T-helper 2 cell treated with Interferon-gamma antibody and Interleukin-4, amounts not matched to agents 5 μg/mL and 100 μg/mL, for 36 hours (primary cell): ENCODE measurements at regions not wholly inside any gene's neighbourhood (a gene's known extent, or its start where the extent isn't known, plus 50 kb on each side); places are given as distances from the start of the nearest gene placed in this dataset.
"Not testable (repeated sequence)": the region's sequence is repeated elsewhere in the genome, so short reads cannot be mapped to it uniquely, and the experiment has no call there.

Experiments used
- DNase-seq: peaks from one replicate; pipeline ENCODE4 v3.0.0; 2021; ENCODE audit warnings: low spot score
- H3K27ac Mint-ChIP-seq: one replicate; pipeline ENCODE4 v1.8.0; 2021; ENCODE audit warnings: mild to moderate bottlenecking, mixed read lengths
- H3K27me3 Mint-ChIP-seq: one replicate; pipeline ENCODE4 v1.8.0; 2021; ENCODE audit warnings: low read depth, mixed read lengths
- H3K36me3 Mint-ChIP-seq: one replicate; pipeline ENCODE4 v1.8.0; 2021; ENCODE audit warnings: low read depth, mixed read lengths
- H3K4me1 Mint-ChIP-seq: one replicate; pipeline ENCODE4 v1.8.0; 2021; ENCODE audit warnings: low read depth, mixed read lengths
- H3K4me3 Mint-ChIP-seq: one replicate; pipeline ENCODE4 v1.8.0; 2022; ENCODE audit warnings: mild to moderate bottlenecking, moderate library complexity, mixed read lengths
- H3K9me3 Mint-ChIP-seq: one replicate; pipeline ENCODE4 v1.8.0; 2021; ENCODE audit warnings: mixed read lengths

DNA sequence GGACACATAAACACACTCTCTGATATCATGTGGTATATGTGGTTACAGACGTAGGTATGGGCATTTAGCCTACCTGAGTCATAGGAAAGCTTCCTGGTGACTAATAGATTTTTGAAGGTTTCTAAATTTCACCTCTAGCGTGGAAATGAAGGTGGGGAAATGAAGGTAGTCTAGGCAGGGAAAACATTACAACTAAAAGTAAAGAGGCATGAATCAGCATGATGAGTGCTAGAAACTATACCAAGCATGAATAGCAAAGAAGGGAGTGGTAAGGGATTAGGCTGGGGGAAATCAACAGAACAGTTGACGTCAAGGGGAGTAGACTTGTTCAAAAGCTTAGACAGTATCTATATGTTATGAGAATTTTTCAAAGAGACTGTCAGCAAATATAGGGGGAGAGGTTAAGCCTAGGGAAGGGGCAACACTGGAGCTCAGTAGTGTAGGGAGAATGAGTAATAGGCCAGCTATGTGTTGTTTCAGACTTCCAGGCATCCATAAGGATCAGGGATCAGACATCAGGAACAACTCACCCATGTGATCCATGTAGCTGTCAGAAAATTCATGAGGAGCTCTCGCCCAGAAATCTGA is 279.3 kb upstream of the DIPK2B start:
- Mint-ChIP-seq H3K27ac (no peak overlapping the region), H3K4me1 (no peaks in the 10 kb centered on the region), H3K9me3 (no peaks in the 10 kb centered on the region), H3K27me3 (no peaks in the 10 kb centered on the region), H3K4me3 (no peak overlapping the region), H3K36me3 (no peaks in the 10 kb centered on the region)
- no peak for DNase-seq

DNA sequence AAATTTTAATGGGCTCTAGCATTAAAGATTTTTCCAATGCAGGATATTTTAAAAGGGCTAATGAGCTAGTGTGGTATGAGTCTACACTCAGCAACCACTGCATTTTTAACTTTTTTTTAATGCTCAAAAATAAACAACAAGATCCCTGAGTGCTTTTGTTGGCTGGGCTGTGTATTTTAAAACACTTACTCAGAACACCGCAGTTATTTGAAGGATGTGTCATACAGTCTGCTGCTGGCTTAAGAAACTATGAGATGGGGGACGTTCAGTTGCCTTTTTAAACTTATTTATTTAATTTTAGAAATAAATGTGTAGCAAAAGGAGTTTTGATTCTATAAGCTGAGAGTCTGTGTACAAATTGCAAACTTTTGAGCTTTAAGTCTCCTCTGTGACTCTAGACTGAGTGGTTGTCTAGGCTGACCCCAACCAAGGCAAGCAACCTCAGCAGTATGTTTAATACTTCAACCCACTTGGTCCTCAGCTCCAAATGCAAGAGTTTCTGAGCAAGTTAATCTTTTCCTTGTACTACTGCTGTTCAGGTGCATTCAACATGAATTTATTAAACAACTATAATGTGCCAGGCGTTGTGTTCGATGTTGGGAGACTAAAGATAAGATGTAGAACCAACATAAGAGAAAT is 278.6 kb upstream of the DIPK2B start:
- Mint-ChIP-seq H3K9me3 (no peaks in the 10 kb centered on the region), H3K4me3 (no peak overlapping the region), H3K4me1 (no peaks in the 10 kb centered on the region), H3K27me3 (no peaks in the 10 kb centered on the region), H3K27ac (no peak overlapping the region), H3K36me3 (no peaks in the 10 kb centered on the region)
- no peak for DNase-seq

DNA sequence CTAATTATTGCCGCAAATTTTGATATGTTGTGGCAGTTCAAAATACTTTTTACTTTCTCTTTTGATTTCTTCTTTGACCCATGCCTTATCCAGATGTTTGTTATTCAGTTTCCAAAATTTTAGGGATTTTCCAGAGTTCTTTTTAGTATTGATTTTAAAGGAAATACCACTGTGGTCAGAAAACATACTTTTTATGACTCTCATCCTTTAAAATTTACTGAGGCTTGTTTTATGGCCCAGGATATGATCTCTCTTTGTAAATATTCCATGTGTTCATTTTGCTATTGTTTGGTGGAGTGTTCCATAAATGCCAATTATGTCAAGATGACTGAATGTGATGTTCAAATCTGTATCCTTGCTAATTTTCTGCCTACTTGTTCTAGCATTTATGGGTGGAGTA is 272.3 kb upstream of the DIPK2B start:
- Mint-ChIP-seq H3K9me3 (peaks cover 3% of the 10 kb centered on the region), H3K4me1 (no peaks in the 10 kb centered on the region), H3K4me3 (no peak overlapping the region), H3K27ac (no peak overlapping the region), H3K27me3 (no peaks in the 10 kb centered on the region), H3K36me3 (no peaks in the 10 kb centered on the region)
- no peak for DNase-seq

DNA sequence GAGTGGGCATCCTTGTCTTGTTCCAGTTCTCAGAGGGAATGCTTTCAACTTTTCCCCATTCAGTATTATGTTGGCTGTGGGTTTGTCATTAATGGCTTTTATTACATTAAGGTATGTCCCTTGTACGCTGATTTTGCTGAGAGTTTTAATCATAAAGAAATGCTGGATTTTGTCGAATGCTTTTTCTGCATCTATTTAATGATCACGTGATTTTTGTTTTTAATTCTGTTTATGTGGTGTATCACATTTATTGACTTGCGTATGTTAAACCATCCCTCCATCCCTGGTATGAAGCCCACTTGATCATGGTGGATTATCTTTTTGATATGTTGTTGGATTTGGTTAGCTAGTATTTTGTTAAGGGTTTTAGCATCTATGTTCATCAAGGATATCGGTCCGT is 266.9 kb upstream of the DIPK2B start:
- H3K36me3 Mint-ChIP-seq, H3K4me1 Mint-ChIP-seq, H3K27ac Mint-ChIP-seq, DNase-seq, H3K4me3 Mint-ChIP-seq, H3K27me3 Mint-ChIP-seq, H3K9me3 Mint-ChIP-seq: not testable (repeated sequence)

DNA sequence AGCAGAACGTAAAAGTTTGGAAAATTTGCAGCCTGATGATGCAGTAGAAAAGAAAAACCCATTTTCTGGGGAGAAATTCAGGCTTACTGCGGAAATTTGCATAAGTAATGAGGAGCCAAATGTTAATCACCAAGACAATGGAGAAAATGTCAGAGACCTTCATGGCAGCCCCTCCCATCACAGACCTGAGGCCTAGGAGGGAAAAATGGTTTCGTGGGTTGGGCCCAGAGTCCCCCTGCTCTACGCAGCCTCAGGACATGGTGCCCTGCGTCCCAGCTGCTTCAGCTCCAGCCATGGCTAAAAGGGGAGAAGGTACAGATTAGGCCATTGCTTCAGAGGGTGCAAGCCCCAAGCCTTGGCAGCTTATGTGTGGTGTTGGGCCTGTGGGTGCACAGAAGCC is 255.1 kb upstream of the DIPK2B start:
- not testable (repeated sequence) for H3K4me3 Mint-ChIP-seq, H3K36me3 Mint-ChIP-seq, H3K27me3 Mint-ChIP-seq, H3K4me1 Mint-ChIP-seq, H3K27ac Mint-ChIP-seq, DNase-seq, H3K9me3 Mint-ChIP-seq

DNA sequence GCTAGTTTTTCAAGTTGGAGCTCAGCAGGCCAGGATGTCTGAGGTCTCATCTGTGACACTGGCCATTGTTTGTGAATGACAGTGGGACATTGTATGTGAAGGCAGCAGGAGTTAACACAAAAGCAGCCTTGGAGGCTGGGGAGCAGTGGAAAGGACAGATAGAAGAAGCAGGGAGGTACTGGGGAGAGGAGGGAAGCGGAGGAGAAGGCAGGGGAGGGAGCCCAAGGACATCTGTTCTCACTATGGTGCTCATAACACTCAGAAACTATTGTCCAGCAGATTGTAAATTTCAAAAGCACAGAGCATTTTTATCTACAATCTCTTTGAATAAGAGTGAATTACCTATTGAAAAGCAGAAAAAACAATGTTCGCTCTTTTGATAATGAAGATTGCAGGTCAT is 253.6 kb upstream of the DIPK2B start:
- no peak for DNase-seq
- peaks cover 2% of the 10 kb centered on the region for H3K27me3 Mint-ChIP-seq
- no peaks in the 10 kb centered on the region for H3K9me3 Mint-ChIP-seq
- H3K4me1 Mint-ChIP-seq, result no peaks in the 10 kb centered on the region
- H3K4me3 Mint-ChIP-seq, result no peak overlapping the region
- H3K27ac Mint-ChIP-seq, result no peak overlapping the region
- H3K36me3 Mint-ChIP-seq, result no peaks in the 10 kb centered on the region

DNA sequence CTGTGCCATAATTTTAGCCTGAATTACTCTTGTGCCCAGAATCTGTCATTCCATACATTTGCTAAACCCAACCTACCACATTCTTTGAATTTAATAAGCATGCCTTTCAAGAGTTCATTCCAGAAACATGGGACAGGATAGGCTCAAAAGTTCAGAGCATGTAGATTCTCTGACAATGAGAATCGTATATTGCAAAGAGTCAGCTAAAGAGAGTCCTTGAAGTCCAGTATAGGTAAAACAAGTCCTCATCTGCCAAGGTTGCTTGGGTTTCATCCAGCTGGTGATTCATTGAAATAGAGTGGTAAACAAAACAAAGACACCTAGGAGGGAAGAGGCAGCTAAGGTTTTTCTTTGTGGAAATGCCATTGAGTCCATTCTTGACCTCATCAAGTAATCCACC is 249.3 kb upstream of the DIPK2B start:
- Mint-ChIP-seq H3K27ac (no peak overlapping the region), H3K27me3 (peaks cover 2% of the 10 kb centered on the region), H3K9me3 (no peaks in the 10 kb centered on the region), H3K4me3 (no peak overlapping the region), H3K36me3 (no peaks in the 10 kb centered on the region), H3K4me1 (peaks cover 6% of the 10 kb centered on the region)
- no peak for DNase-seq

DNA sequence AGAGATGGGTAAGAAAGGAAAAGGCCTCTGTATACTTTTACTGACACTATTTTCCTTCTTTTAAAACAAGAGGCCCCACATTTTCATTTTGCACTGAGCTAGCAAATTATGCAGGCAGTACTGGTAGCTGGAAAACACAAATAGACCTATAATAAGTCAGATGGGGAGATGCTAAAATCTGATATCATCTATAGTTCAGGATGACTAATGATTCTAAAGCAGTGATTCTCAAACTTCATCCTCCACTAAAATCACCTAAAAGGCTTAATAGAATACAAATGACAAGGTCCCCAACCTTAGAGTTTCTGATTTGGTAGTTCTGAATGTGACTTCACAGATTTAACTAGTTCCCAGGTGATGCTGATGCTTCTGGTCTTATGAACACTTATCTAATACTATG is 247.3 kb upstream of the DIPK2B start:
- Mint-ChIP-seq H3K36me3 (no peaks in the 10 kb centered on the region), H3K4me1 (peaks cover 6% of the 10 kb centered on the region), H3K27me3 (peaks cover 2% of the 10 kb centered on the region)

DNA sequence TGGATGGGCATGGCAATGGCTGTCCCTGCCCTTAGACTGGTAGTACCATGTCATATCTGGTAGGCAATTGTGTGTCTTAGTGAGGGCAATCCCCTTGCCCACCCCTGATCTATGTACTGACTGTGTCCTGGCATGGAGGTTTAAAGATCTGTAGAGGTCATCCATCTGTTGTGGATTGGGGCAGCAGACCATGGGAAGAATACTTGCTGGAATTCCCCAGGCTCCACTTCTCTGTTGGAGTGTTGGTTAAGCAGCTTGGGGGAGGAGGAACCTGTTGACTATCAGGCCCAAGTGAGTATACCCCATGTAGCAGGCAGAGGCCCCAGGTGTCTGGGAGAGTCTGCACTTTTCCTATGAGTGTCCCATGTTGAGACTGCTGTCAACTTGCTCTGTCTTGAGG is 246.7 kb upstream of the DIPK2B start:
- no peaks in the 10 kb centered on the region for H3K36me3 Mint-ChIP-seq
- no peak overlapping the region for H3K4me3 Mint-ChIP-seq
- peaks cover 2% of the 10 kb centered on the region for H3K27me3 Mint-ChIP-seq
- no peaks in the 10 kb centered on the region for H3K9me3 Mint-ChIP-seq
- no peak for DNase-seq
- H3K4me1 Mint-ChIP-seq, result peaks cover 6% of the 10 kb centered on the region
- H3K27ac Mint-ChIP-seq, result no peak overlapping the region

More for the DNA sequence above, 247.3 kb upstream of the DIPK2B start:
- H3K9me3 Mint-ChIP-seq, result no peaks in the 10 kb centered on the region
- H3K27ac Mint-ChIP-seq, result no peak overlapping the region
- DNase-seq, result no peak
- no peak overlapping the region for H3K4me3 Mint-ChIP-seq

DNA sequence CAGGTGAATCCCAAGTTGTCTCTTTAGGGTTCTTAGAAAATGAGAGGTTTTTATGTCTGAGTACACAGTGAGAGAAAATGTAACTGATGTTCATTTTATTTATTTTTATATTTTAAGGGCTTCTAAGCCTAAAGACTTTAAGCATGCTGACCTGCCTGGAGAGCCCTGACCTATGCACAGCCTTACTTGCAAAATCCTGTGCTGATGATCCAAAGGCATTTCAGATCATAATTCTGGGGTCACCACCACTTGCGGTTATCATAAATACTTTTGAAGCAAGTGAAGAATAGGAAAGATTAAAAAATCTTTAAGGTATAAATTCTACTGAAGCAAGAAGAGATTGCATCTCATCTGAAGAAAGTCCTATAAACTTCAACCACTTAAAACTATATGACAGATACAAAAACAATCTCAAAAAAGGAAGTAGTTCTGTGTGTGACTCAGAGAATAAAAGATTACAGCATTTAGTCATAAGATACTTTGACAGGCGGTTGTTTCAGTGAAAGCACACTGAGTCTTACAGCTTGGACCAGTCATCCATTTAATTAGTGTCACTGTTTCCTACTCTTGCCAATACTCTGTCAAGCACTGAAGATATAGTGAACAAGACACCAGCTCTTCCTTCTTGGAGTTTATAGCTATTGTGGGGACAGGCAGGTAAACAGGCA is 245.2 kb upstream of the DIPK2B start:
- no peak for DNase-seq
- no peaks in the 10 kb centered on the region for H3K27me3 Mint-ChIP-seq
- no peaks in the 10 kb centered on the region for H3K36me3 Mint-ChIP-seq
- H3K4me1 Mint-ChIP-seq, result peaks cover 6% of the 10 kb centered on the region
- no peak overlapping the region for H3K27ac Mint-ChIP-seq
- no peaks in the 10 kb centered on the region for H3K9me3 Mint-ChIP-seq
- H3K4me3 Mint-ChIP-seq, result no peak overlapping the region

DNA sequence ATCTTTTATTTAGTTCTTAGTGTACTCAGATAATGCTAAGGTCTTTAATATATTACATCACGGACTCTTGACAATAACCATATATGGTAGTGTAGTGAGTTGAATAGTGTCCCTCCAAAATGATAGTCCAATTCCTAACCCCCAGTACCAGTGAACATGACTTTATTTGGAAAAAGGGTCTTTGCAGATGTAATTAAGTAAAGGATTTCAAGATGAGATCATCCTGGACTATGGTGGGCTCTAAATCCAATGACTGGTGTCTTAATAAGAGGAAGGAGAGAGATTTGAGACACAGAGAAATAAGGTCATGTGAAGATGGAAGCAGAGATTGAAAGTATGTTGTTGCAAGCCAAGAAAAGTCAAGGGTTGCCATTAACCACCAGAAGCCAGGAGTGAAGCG is 236.5 kb upstream of the DIPK2B start:
- no peak overlapping the region for H3K4me3 Mint-ChIP-seq

DNA sequence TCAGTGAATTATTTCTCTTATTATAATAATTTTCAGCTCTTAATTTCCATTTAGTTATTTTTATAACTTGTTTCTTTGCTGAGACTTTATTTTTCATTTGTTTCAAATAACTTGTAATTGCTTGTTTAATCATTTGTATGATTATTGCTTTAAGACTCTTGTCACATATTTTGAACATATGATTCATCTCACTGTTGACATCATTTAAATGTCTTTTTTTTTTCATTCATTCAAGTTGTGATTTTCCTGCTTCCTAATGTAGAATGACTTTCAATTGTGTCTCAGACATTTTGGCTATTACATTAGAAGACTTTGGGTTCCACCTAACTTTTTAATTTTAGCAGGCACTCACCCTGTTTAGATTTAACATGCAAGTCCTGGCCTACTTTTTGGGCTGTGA is 234.8 kb upstream of the DIPK2B start:
- Mint-ChIP-seq H3K4me3 (no peak overlapping the region), H3K4me1 (no peaks in the 10 kb centered on the region), H3K27ac (no peak overlapping the region), H3K9me3 (no peaks in the 10 kb centered on the region), H3K36me3 (no peaks in the 10 kb centered on the region), H3K27me3 (no peaks in the 10 kb centered on the region)
- no peak for DNase-seq

More for the DNA sequence above, 236.5 kb upstream of the DIPK2B start:
- Mint-ChIP-seq H3K4me1 (no peaks in the 10 kb centered on the region), H3K9me3 (no peaks in the 10 kb centered on the region), H3K27me3 (no peaks in the 10 kb centered on the region), H3K27ac (no peak overlapping the region), H3K36me3 (no peaks in the 10 kb centered on the region)
- DNase-seq, result no peak

DNA sequence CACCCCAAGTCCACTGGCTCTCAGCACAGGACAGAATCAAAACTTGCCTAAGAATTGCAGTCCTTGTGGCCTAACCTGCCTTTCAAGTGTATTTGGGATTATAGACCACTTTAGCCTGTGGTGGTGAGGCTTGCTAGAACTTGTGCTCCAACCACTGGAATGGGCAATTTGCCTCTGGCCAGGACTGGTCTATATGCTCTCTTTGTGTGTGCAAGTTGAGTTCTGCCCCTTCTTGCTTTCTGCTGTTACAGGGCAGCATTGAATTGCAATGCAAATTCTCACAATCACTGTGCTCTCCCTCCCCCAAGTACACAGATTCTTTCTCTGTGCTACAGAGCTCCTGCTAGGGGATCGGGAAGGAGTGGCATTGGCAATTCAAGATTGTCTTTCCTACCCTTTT is 233.6 kb upstream of the DIPK2B start:
- Mint-ChIP-seq H3K4me1 (no peaks in the 10 kb centered on the region), H3K27ac (no peak overlapping the region), H3K9me3 (no peaks in the 10 kb centered on the region), H3K4me3 (no peak overlapping the region), H3K27me3 (no peaks in the 10 kb centered on the region), H3K36me3 (no peaks in the 10 kb centered on the region)
- DNase-seq, result no peak

DNA sequence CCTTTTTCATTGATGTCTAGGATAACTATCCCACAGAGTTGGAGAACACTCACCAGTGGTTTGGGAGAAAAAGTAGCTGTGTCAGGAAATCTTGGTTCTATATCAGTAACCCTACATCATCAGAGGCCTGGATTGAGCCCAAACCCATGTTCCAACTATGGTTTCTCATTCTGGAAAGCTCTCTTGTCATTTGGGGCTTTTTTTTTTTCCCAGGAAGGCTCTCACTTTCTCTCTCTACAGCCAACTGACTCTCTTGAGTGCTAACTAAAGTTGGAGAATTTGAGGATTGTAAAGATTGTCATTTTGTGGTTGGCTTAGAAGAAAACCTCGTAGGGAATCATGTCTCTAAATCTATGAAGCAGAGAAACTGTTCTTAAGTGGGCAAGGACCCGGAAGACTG is 228.2 kb upstream of the DIPK2B start:
- no peaks in the 10 kb centered on the region for H3K9me3 Mint-ChIP-seq
- H3K27me3 Mint-ChIP-seq, result no peaks in the 10 kb centered on the region
- no peaks in the 10 kb centered on the region for H3K4me1 Mint-ChIP-seq
- no peak for DNase-seq
- H3K4me3 Mint-ChIP-seq, result no peak overlapping the region
- no peak overlapping the region for H3K27ac Mint-ChIP-seq
- no peaks in the 10 kb centered on the region for H3K36me3 Mint-ChIP-seq

DNA sequence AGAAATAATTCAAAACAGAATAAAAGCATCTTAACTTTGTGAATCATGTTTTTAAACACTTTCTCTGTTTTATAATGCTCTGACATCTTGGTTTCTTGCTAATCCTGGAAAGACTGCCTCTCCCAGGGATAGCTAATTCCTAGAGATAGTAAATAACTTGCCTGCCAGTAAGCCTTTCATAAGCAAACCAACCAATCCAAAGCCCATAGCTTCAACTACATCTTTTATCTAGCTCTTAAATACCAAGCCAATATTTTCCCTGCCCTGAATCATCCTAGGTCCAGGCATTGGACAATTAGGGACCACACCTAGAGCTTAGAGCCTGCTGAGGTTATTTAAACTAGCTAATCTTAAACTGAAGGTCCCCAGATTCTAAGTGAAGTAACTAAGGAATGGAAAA is 223.7 kb upstream of the DIPK2B start:
- H3K9me3 Mint-ChIP-seq, result no peaks in the 10 kb centered on the region
- no peak for DNase-seq
- H3K36me3 Mint-ChIP-seq, result no peaks in the 10 kb centered on the region
- no peaks in the 10 kb centered on the region for H3K27me3 Mint-ChIP-seq
- H3K4me3 Mint-ChIP-seq, result no peak overlapping the region
- H3K4me1 Mint-ChIP-seq, result no peaks in the 10 kb centered on the region
- no peak overlapping the region for H3K27ac Mint-ChIP-seq
